HEK293 (cell line): ENCODE measurements at regions not wholly inside any gene's neighbourhood (a gene's known extent, or its start where the extent isn't known, plus 50 kb on each side); places are given as distances from the start of the nearest gene placed in this dataset.

Source experiments
- OSR2 ChIP-seq: fragments of 450-650 bp; formaldehyde crosslinking; IDR thresholded peaks from 2 replicates; pipeline ENCODE4 v1.5.1; 2016; ENCODE audit warnings: missing biosample characterization, missing genetic modification characterization
- OVOL3 ChIP-seq: fragments of 450-650 bp; formaldehyde crosslinking; IDR thresholded peaks from 2 replicates; pipeline ENCODE4 v1.5.1; 2016; ENCODE audit warnings: missing biosample characterization, missing genetic modification characterization
- ZBTB17 ChIP-seq: fragments of 450-650 bp; formaldehyde crosslinking; IDR thresholded peaks from 2 replicates; pipeline ENCODE4 v1.5.1; 2016; ENCODE audit warnings: missing biosample characterization, missing genetic modification characterization
- ZFP37 ChIP-seq: fragments of 450-650 bp; formaldehyde crosslinking; IDR thresholded peaks from 2 replicates; pipeline ENCODE4 v1.5.1; 2016; ENCODE audit warnings: missing biosample characterization, missing genetic modification characterization
- ZNF114 ChIP-seq: fragments of 450-650 bp; formaldehyde crosslinking; IDR thresholded peaks from 2 replicates; pipeline ENCODE4 v1.5.0; 2017; ENCODE audit warnings: missing biosample characterization, missing genetic modification characterization
- ZNF140 ChIP-seq: fragments of 450-650 bp; formaldehyde crosslinking; IDR thresholded peaks from 2 replicates; pipeline ENCODE4 v1.5.1; 2016; ENCODE audit warnings: missing biosample characterization, missing genetic modification characterization
- ZNF335 ChIP-seq: fragments of 450-650 bp; formaldehyde crosslinking; conservative IDR thresholded peaks from 2 replicates; pipeline ENCODE4 v1.5.1; 2016; ENCODE audit warnings: missing biosample characterization, missing genetic modification characterization
- ZNF701 ChIP-seq: fragments of 450-650 bp; formaldehyde crosslinking; IDR thresholded peaks from 2 replicates; pipeline ENCODE4 v1.5.1; 2016; ENCODE audit warnings: missing biosample characterization, missing genetic modification characterization
- TF ChIP-seq, protein P1 (sequence below): fragments of 450-650 bp; formaldehyde crosslinking; IDR thresholded peaks from 2 replicates; pipeline ENCODE4 v1.5.1; 2017; ENCODE audit warnings: missing biosample characterization, missing genetic modification characterization
- TF ChIP-seq, protein P2 (sequence below): fragments of 450-650 bp; formaldehyde crosslinking; IDR thresholded peaks from 2 replicates; pipeline ENCODE4 v1.5.1; 2016; ENCODE audit warnings: missing biosample characterization, missing genetic modification characterization
- TF ChIP-seq, protein P3 (sequence below): fragments of 450-650 bp; formaldehyde crosslinking; IDR thresholded peaks from 2 replicates; pipeline ENCODE4 v1.5.1; 2016; ENCODE audit warnings: missing biosample characterization, missing genetic modification characterization
- TF ChIP-seq, protein P4 (sequence below): fragments of 450-650 bp; formaldehyde crosslinking; IDR thresholded peaks from 2 replicates; pipeline ENCODE4 v1.5.1; 2016; ENCODE audit warnings: missing biosample characterization, missing genetic modification characterization

DNA sequence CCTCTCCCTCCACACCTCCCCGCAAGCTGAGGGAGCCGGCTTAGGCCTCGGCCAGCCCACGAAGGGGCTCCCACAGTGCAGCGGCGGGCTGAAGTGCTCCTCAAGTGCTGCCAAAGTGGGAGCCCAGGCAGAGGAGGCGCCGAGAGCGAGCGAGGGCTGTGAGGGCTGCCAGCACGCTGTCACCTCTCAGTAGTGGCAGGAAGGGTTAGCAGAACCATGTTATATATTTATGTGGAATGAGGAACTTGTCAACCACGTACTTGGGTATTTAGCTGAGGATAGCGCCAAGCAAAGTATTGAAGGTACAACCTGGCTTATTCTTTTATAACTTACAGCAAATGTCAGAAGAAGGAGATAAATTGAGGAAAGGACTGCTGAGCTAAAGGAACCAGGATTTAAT is 144.1 kb upstream of the MGAT5 start:
- TF ChIP-seq, protein P1, sequence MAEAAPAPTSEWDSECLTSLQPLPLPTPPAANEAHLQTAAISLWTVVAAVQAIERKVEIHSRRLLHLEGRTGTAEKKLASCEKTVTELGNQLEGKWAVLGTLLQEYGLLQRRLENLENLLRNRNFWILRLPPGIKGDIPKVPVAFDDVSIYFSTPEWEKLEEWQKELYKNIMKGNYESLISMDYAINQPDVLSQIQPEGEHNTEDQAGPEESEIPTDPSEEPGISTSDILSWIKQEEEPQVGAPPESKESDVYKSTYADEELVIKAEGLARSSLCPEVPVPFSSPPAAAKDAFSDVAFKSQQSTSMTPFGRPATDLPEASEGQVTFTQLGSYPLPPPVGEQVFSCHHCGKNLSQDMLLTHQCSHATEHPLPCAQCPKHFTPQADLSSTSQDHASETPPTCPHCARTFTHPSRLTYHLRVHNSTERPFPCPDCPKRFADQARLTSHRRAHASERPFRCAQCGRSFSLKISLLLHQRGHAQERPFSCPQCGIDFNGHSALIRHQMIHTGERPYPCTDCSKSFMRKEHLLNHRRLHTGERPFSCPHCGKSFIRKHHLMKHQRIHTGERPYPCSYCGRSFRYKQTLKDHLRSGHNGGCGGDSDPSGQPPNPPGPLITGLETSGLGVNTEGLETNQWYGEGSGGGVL (tag by site-specific recombination): no peak
- no peak for TF ChIP-seq ZNF335 (tag by site-specific recombination)
- TF ChIP-seq OSR2: no peak
- TF ChIP-seq, protein P2, sequence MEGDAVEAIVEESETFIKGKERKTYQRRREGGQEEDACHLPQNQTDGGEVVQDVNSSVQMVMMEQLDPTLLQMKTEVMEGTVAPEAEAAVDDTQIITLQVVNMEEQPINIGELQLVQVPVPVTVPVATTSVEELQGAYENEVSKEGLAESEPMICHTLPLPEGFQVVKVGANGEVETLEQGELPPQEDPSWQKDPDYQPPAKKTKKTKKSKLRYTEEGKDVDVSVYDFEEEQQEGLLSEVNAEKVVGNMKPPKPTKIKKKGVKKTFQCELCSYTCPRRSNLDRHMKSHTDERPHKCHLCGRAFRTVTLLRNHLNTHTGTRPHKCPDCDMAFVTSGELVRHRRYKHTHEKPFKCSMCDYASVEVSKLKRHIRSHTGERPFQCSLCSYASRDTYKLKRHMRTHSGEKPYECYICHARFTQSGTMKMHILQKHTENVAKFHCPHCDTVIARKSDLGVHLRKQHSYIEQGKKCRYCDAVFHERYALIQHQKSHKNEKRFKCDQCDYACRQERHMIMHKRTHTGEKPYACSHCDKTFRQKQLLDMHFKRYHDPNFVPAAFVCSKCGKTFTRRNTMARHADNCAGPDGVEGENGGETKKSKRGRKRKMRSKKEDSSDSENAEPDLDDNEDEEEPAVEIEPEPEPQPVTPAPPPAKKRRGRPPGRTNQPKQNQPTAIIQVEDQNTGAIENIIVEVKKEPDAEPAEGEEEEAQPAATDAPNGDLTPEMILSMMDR (tag by site-specific recombination): no peak
- TF ChIP-seq, protein P3, sequence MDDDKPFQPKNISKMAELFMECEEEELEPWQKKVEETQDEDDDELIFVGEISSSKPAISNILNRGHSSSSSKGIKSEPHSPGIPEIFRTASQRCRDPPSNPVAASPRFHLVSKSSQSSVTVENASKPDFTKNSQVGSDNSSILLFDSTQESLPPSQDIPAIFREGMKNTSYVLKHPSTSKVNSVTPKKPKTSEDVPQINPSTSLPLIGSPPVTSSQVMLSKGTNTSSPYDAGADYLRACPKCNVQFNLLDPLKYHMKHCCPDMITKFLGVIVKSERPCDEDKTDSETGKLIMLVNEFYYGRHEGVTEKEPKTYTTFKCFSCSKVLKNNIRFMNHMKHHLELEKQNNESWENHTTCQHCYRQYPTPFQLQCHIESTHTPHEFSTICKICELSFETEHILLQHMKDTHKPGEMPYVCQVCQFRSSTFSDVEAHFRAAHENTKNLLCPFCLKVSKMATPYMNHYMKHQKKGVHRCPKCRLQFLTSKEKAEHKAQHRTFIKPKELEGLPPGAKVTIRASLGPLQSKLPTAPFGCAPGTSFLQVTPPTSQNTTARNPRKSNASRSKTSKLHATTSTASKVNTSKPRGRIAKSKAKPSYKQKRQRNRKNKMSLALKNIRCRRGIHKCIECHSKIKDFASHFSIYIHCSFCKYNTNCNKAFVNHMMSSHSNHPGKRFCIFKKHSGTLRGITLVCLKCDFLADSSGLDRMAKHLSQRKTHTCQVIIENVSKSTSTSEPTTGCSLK (tag by site-specific recombination): no peak
- TF ChIP-seq ZNF114 (tag by site-specific recombination): no peak
- no peak for TF ChIP-seq ZFP37 (tag by site-specific recombination)
- TF ChIP-seq OVOL3 (tag by site-specific recombination): no peak
- TF ChIP-seq ZBTB17: no peak
- TF ChIP-seq, protein P4, sequence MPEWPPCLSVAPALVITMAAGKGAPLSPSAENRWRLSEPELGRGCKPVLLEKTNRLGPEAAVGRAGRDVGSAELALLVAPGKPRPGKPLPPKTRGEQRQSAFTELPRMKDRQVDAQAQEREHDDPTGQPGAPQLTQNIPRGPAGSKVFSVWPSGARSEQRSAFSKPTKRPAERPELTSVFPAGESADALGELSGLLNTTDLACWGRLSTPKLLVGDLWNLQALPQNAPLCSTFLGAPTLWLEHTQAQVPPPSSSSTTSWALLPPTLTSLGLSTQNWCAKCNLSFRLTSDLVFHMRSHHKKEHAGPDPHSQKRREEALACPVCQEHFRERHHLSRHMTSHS (tag by site-specific recombination): no peak
- TF ChIP-seq ZNF701 (tag by site-specific recombination): no peak
- no peak for TF ChIP-seq ZNF140
